Activated T-helper 1 cell treated with Interleukin-2 at 50 U/mL for 16 hours (primary cell): ENCODE measurements at regions not wholly inside any gene's neighbourhood (a gene's known extent, or its start where the extent isn't known, plus 50 kb on each side); places are given as distances from the start of the nearest gene placed in this dataset.

Source experiments
- DNase-seq: peaks from one replicate; pipeline ENCODE4 v3.0.0-alpha.2; 2020; ENCODE audit warnings: low read depth

DNA sequence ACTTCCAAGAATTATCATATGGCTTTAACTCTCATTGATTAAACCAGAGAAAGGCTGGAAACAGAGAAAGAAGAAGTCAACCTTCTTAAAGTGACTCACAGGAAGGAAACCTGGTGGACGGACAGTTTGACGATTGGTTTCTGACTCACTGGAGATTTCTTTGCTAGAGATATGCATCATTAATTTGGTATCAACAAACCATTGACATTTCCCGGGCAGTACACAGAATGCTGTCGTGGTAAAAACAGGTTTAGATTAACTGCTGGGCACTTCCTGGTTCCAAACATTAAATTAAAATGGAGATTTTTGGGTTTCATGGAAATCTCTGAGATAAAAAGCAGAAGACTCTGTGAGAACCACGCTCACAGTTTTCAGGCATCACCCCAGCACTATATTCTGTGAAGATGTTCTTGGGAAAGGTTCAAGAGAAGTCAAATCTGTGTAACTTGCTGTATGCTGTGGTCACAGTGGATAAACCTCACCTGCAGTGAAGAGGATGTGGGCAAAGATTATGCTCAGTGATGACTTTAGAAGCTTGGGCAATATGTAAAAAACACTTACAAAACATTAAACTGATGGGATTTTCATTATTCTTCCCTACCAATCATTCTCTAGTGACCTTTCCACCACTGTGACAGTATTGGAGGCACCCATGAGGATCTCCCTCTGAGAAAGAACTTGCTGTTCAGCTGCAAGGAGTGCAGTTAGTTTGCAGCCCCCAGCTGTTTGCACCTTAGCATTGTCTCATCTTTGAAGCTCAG, 61.1 kb upstream of the CD44 start:
- DNase-seq: peak; percentile 21

GRCh38 chr11:35078470-35078735, 60.6 kb upstream of the CD44 start:
- no peak for DNase-seq

DNA sequence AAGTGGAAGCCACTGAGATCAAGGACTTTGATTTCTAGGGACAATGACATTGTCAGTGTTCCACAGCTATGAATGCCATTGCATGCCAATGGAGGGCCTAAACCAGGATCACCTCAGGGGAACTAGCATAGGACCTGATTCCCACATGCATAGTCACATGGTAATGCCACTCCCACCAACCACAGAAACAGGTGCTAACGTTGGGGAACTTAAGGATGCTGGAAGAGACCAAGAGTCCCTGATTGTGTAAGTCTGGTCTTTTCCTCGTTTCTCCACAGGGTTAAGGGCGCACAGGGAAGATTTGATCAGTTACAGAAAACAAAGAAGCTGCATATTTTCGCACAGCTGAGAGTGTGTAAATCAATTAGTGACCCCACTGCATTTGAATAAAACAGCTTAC, 59.4 kb upstream of the CD44 start:
- no peak for DNase-seq

DNA sequence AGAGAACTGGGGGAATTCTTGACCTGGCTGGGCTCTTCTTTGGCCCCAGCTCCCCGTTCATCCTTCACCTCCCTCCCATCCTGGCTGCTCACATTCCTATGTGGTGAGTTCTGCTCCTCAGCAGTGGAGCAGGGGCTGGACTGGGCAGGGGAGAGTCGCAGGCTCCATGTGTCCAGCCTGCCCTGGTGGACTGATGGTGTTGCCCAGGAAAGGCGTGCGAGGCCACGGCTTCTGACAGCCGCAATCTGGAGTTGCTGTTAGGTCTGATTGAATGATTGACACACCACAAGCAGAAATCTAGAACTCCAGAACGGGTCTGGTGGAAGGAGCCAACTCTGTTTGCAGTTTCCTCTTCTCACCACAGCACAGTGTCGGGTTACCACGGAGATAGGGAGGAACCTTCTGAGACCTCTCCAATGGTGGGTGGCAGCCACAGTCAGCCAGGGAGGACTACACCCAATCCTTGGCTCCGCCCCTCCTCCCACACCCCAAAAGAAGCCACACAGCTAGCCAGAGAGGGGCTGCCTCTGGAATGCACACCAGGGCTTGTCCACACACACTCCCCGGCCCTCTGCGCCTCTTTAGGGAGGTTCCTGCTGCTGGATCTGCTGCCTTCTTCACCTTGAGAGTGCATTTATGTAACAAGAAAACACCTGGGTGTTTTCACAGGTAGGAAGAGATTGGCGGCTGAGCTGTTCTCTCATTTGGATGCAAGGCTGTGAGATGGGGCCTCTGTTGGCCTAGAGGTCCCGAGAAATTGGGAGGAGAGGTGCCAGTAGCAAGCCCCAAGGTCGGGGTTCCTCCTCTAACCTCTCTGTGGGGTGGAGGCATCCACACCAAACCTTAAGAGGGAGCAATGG, 56.4 kb upstream of the CD44 start:
- DNase-seq: peak; percentile 67

DNA sequence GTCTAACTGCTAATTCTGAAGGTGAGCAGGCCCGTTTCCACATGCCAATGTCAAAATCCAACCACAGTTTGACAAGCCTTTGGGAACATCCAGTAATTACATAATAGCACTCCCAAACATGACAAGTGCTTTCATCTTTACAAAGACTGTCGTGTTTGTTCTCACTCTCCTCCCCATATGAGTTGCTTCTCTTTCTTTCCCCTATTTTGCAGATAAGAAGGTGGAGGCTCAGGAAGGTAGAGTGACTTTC, 55.9 kb upstream of the CD44 start:
- no peak for DNase-seq

DNA sequence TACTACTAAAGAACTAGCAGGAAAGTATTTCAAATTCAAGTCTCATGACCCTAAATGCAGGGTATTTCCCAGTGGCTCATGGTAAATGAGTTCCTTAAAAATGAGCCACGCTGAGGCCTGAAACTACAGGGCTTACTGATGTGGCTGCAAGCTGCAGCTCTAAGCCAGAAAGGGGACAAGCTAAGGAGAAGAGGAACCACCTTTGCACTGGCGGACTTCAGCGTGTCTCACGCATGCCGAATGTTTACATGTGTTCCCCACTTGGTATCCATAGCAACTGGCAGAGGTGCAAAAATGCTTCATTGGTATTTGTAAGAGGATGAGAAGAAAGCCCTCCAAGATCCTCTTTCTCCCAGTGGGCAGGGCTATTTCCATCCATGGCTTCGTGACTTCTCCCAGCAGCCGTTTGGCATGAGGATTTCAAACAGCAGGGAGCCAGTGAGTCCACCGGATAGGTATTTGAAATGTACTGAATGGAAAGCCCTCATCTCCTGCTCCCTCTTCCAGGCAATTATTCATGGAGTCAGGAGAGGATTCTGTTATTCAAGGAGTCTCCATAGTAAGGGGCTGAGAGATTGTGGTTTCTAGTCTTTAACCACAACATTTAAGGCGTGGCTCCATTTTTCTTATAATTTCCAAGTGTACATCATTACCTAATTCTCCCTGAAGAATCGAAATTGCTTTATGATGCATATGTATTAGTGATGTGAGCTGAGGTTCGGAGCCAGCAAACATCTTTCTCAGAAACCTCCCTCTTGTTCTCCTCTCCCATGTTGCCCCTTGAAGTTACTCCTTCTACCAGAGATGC, 55.3 kb upstream of the CD44 start:
- peak; percentile 49 for DNase-seq

DNA sequence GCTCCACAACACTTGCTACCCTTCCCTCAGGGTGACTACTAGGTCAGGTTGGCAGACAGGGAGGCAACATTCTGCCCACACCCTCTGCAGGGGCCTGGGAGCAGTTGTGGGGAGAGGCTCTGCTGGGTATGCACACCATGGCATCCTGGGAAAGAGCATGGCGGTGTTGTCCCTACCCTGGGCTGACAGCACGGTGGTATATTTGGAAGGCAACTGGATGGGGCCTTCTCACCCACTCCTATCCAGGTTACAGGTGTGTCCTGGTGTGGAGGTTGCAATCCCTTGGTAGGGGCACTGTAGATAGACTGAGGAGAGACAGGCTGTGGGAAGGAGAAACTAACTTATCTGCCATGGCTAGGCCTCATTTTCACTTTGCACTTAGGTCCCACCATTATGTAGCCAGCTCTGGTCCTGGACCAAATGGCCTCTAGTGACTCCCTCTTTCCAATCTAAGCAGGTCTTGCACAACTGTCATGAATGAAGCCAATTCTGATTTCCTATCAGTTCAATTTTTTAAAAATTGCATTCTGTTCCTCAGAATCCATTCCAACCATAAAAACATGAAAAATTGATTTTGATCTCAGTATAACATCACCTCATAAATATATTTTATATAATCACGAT, 54.0 kb upstream of the CD44 start:
- no peak for DNase-seq

DNA sequence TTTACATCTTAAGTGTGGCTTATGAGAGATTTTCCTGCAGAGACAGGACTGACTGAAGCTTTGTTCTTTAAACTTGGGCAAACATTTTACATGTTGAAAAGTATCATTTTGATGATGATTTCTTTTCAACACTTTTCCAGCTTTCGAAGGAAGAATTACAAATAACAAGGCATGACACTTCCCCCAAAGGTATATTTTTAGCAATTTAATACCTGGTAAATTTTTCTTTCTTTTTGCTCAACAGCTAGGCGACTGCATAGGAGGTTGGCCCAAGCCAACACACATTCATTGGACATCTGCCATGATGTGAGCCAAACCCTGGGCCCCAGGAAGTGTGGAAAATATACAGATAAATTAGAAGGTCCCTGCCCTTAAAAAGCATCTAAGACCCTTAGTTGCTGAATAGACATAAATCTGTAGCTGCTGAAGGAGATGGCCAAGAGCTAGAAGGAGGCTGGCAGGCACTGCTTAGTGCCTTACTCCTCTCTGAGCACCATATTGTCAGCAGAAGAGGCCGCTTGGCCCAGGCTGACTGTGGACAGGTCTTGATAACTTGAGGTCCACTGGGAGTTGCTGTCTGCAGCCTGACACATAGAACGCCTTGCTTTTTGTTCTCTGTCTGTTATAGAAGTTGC, 53.3 kb upstream of the CD44 start:
- DNase-seq: no peak

GRCh38 chr11:35087648-35088047, 51.3 kb upstream of the CD44 start:
- no peak for DNase-seq

- no peak for DNase-seq
Measured at GRCh38 chr11:35088226-35088625, 50.7 kb upstream of the CD44 start.

GRCh38 chr11:35088676-35089075, 50.3 kb upstream of the CD44 start:
- DNase-seq: no peak
